IMR-90 (cell line): ENCODE measurements at regions not wholly inside any gene's neighbourhood (a gene's known extent, or its start where the extent isn't known, plus 50 kb on each side); places are given as distances from the start of the nearest gene placed in this dataset.

Experiments used
- ATAC-seq: fragments of 200-7000 bp; cut with Tn5 transposase; 2 replicates; pipeline ENCODE4 v1.9.1; 2020; ENCODE audit warnings: low read depth, mild to moderate bottlenecking, moderate library complexity
- BruUV-seq: library from RNA; stranded (reverse); fragments of 400-500 nt; replicated peaks from 2 replicates; lab custom pipeline; 2021; lab: Mats Ljungman, UMichigan
- CTCF ChIA-PET: fragments of 300-600 bp; formaldehyde crosslinking; extraction: SDS; loops from one replicate; lab custom pipeline; 2021; ENCODE audit warnings: antibody characterized with exemption; lab: Yijun Ruan, JAX
- POLR2A ChIA-PET: fragments of 300-600 bp; sonication (Branson Sonifier 250); formaldehyde crosslinking; loops from one replicate; lab custom pipeline; 2022; ENCODE audit warnings: antibody characterized with exemption; ENCODE audit not compliant: unreplicated experiment; lab: Charles Lee
- DNase-seq: peaks from one replicate; pipeline ENCODE4 v3.0.0; 2013
- H2AFZ ChIP-seq: replicated peaks from 2 replicates; pipeline ENCODE3; 2013; ENCODE audit warnings: low read length, mild to moderate bottlenecking; ENCODE audit not compliant: poor library complexity
- H2AK5ac ChIP-seq: 2 replicates; pipeline ENCODE4 v1.6.1; 2013; ENCODE audit warnings: low read depth, low read length, inconsistent platforms
- H2AK9ac ChIP-seq: replicated peaks from 2 replicates; pipeline ENCODE3; 2013; ENCODE audit warnings: mild to moderate bottlenecking, low read depth, low read length, moderate library complexity; ENCODE audit not compliant: poor library complexity
- H2BK120ac ChIP-seq: 2 replicates; pipeline ENCODE4 v1.6.1; 2013; ENCODE audit warnings: low read depth, low read length, inconsistent platforms
- H2BK15ac ChIP-seq: 3 replicates; pipeline ENCODE4 v1.6.1; 2013; ENCODE audit warnings: low read depth, low read length, inconsistent platforms
- H2BK20ac ChIP-seq: 2 replicates; pipeline ENCODE4 v1.6.1; 2013; ENCODE audit warnings: low read depth, mild to moderate bottlenecking, inconsistent platforms, low read length, moderate library complexity
- H2BK5ac ChIP-seq: 2 replicates; pipeline ENCODE4 v1.6.1; 2013; ENCODE audit warnings: mild to moderate bottlenecking, low read depth, low read length, inconsistent platforms; ENCODE audit not compliant: poor library complexity, severe bottlenecking
- H3K14ac ChIP-seq: replicated peaks from 2 replicates; pipeline ENCODE4 v1.6.1; 2013; ENCODE audit warnings: low read depth, low read length, inconsistent platforms
- H3K18ac ChIP-seq: 2 replicates; pipeline ENCODE4 v1.6.1; 2013; ENCODE audit warnings: low read depth, low read length, control low read depth
- H3K23ac ChIP-seq: 2 replicates; pipeline ENCODE4 v1.6.1; 2013; ENCODE audit warnings: low read depth, low read length, inconsistent platforms
- H3K27ac ChIP-seq: 2 replicates; pipeline ENCODE4 v1.5.1; 2013; ENCODE audit warnings: mild to moderate bottlenecking, control low read depth, low read length; ENCODE audit not compliant: insufficient read depth
- H3K27me3 ChIP-seq: 2 replicates; pipeline ENCODE4 v1.6.1; 2013; ENCODE audit warnings: low read length; ENCODE audit not compliant: control insufficient read depth, insufficient read depth
- H3K36me3 ChIP-seq: 2 replicates; pipeline ENCODE4 v1.6.1; 2013; ENCODE audit warnings: low read length, mixed read lengths; ENCODE audit not compliant: control insufficient read depth, insufficient read depth
- H3K4ac ChIP-seq: 2 replicates; pipeline ENCODE4 v1.6.1; 2013; ENCODE audit warnings: low read depth, low read length, inconsistent platforms
- H3K4me1 ChIP-seq: 2 replicates; pipeline ENCODE4 v1.6.1; 2013; ENCODE audit warnings: low read length, mixed read lengths; ENCODE audit not compliant: control insufficient read depth, insufficient read depth
- H3K4me2 ChIP-seq: 2 replicates; pipeline ENCODE4 v1.6.1; 2013; ENCODE audit warnings: low read depth, mild to moderate bottlenecking, control low read depth, low read length, moderate library complexity
- H3K4me3 ChIP-seq: 2 replicates; pipeline ENCODE4 v1.5.1; 2013; ENCODE audit warnings: low read depth, mild to moderate bottlenecking, control low read depth, low read length, moderate library complexity; ENCODE audit not compliant: insufficient read depth
- H3K56ac ChIP-seq: 2 replicates; pipeline ENCODE4 v1.6.1; 2013; ENCODE audit warnings: low read length, inconsistent platforms; ENCODE audit not compliant: insufficient read depth; ENCODE audit errors: extremely low read depth
- H3K79me1 ChIP-seq, 2 experiments: 2 replicates each; pipeline ENCODE4 v1.6.1; 2013; ENCODE audit warnings: low read length in 2 of 2, inconsistent platforms in 1 of 2, low read depth in 1 of 2
- H3K9ac ChIP-seq: 2 replicates; pipeline ENCODE4 v1.6.1; 2013; ENCODE audit warnings: low read depth, low read length, control low read depth
- H3K9me1 ChIP-seq: 2 replicates; pipeline ENCODE4 v1.6.1; 2013; ENCODE audit warnings: low read length, inconsistent platforms; ENCODE audit not compliant: insufficient read depth
- H3K9me3 ChIP-seq: 2 replicates; pipeline ENCODE4 v1.6.1; 2013; ENCODE audit warnings: low read length; ENCODE audit not compliant: control insufficient read depth, insufficient read depth
- H4K20me1 ChIP-seq: 2 replicates; pipeline ENCODE4 v1.6.1; 2013; ENCODE audit warnings: low read length, inconsistent platforms; ENCODE audit not compliant: insufficient read depth
- H4K5ac ChIP-seq: 2 replicates; pipeline ENCODE4 v1.6.1; 2013; ENCODE audit warnings: mild to moderate bottlenecking, low read depth, low read length, control low read depth
- H4K8ac ChIP-seq, 2 experiments: 2 replicates each; pipeline ENCODE4 v1.6.1; 2013; ENCODE audit warnings: low read depth in 2 of 2, low read length in 2 of 2, control low read depth in 1 of 2, inconsistent platforms in 1 of 2
- H4K91ac ChIP-seq: 2 replicates; pipeline ENCODE4 v1.6.1; 2013; ENCODE audit warnings: low read depth, low read length, inconsistent platforms; ENCODE audit not compliant: insufficient read depth
- BHLHE40 ChIP-seq: fragments of 150-350 bp; IDR thresholded peaks from 2 replicates; pipeline ENCODE4 v1.6.1; 2016; ENCODE audit warnings: mild to moderate bottlenecking, low read depth, low read length
- CEBPB ChIP-seq: IDR thresholded peaks from 2 replicates; pipeline ENCODE4 v1.6.1; 2012; ENCODE audit warnings: low read depth, low read length, improper control_type of control experiment
- CHD1 ChIP-seq: IDR thresholded peaks from 2 replicates; pipeline ENCODE4 v1.6.1; 2012; ENCODE audit warnings: low read depth, low read length, improper control_type of control experiment
- CTCF ChIP-seq: conservative IDR thresholded peaks from 2 replicates; pipeline ENCODE4 v1.5.1; 2012; ENCODE audit warnings: mild to moderate bottlenecking, low read depth, low read length, improper control_type of control experiment
- ELK1 ChIP-seq: fragments of 150-350 bp; IDR thresholded peaks from 2 replicates; pipeline ENCODE4 v1.6.1; 2016; ENCODE audit warnings: low read depth, mild to moderate bottlenecking, low read length, moderate library complexity, borderline replicate concordance
- FOS ChIP-seq: fragments of 150-350 bp; IDR thresholded peaks from 2 replicates; pipeline ENCODE4 v1.6.1; 2016; ENCODE audit warnings: low read depth, low read length
- MAFK ChIP-seq: IDR thresholded peaks from 2 replicates; pipeline ENCODE4 v1.6.1; 2012; ENCODE audit warnings: low read depth, low read length, improper control_type of control experiment
- MAZ ChIP-seq: IDR thresholded peaks from 2 replicates; pipeline ENCODE4 v1.6.1; 2012; ENCODE audit warnings: low read depth, mild to moderate bottlenecking, low read length, improper control_type of control experiment, moderate library complexity, borderline replicate concordance
- MXI1 ChIP-seq: IDR thresholded peaks from 2 replicates; pipeline ENCODE4 v1.6.1; 2012; ENCODE audit warnings: low read depth, mild to moderate bottlenecking, low read length, moderate library complexity, borderline replicate concordance
- NFE2L2 ChIP-seq: fragments of 150-350 bp; IDR thresholded peaks from 2 replicates; pipeline ENCODE4 v1.6.1; 2016; ENCODE audit warnings: low read depth, mild to moderate bottlenecking, low read length
- POLR2A ChIP-seq: IDR thresholded peaks from 2 replicates; pipeline ENCODE4 v1.6.1; 2012; ENCODE audit warnings: mild to moderate bottlenecking, low read depth, low read length
- RAD21 ChIP-seq: IDR thresholded peaks from 2 replicates; pipeline ENCODE4 v1.6.1; 2012; ENCODE audit warnings: low read length, improper control_type of control experiment
- RCOR1 ChIP-seq: IDR thresholded peaks from 2 replicates; pipeline ENCODE4 v1.6.1; 2012; ENCODE audit warnings: mild to moderate bottlenecking, low read length, improper control_type of control experiment; ENCODE audit not compliant: insufficient replicate concordance
- RFX5 ChIP-seq: IDR thresholded peaks from 2 replicates; pipeline ENCODE4 v1.8.0; 2012; ENCODE audit warnings: low read depth, mild to moderate bottlenecking, low read length, moderate library complexity
- SMC3 ChIP-seq: fragments of 150-350 bp; IDR thresholded peaks from 2 replicates; pipeline ENCODE4 v1.6.1; 2016; ENCODE audit warnings: low read depth, mild to moderate bottlenecking, antibody characterized with exemption, low read length, moderate library complexity
- USF2 ChIP-seq: fragments of 150-350 bp; IDR thresholded peaks from 2 replicates; pipeline ENCODE4 v1.6.1; 2017; ENCODE audit warnings: mild to moderate bottlenecking, antibody characterized with exemption, low read length, low read depth
- WGBS, 2 experiments: methylation state at CpG; one replicate each; pipeline versions ENCODE4 v1.1.5 to v1.1.7; 2013; ENCODE audit warnings: missing lambda C conversion rate in 2 of 2; ENCODE audit not compliant: insufficient read length in 1 of 2; ENCODE audit errors: extremely low coverage in 2 of 2; 5-methylcytosine and 5-hydroxymethylcytosine counted together
- dilution Hi-C: fragments of 300-500 bp; cut with HindIII; formaldehyde crosslinking; loops from one replicate; pipeline ENCODE4 v1.14.3; 2018; ENCODE audit warnings: low sequenced_read_pairs; ENCODE audit not compliant: unreplicated experiment
- in situ Hi-C: fragments of 300-500 bp; cut with MboI; formaldehyde crosslinking; loops from 3 replicates; pipeline ENCODE4 v1.14.3; 2019; ENCODE audit warnings: low sequenced_read_pairs, inconsistent platforms, mixed read lengths
- intact Hi-C: fragments of 100-400 bp; cut with micrococcal nuclease; formaldehyde crosslinking; loops from 2 replicates; pipeline ENCODE4 v1.10.0; 2022

GRCh38 chr14:106318700-106319099, 792.3 kb downstream of the TMEM121 start:
- Histone ChIP-seq H3K4ac (no peak overlapping the region), H3K4me1 (no peaks in the 10 kb centered on the region), H3K14ac (no peak overlapping the region), H3K27ac (no peak overlapping the region), H3K56ac (no peak overlapping the region), H3K9me1 (no peaks in the 10 kb centered on the region), H4K91ac (no peak overlapping the region), H3K4me3 (no peak overlapping the region), H3K23ac (no peak overlapping the region), H3K79me1 (no peaks in the 10 kb centered on the region), H2BK15ac (no peak overlapping the region), H3K36me3 (no peaks in the 10 kb centered on the region), H3K18ac (no peak overlapping the region), H3K9ac (no peak overlapping the region), H2AK5ac (no peak overlapping the region), H2AK9ac (no peak overlapping the region), H2BK5ac (no peak overlapping the region), H2BK120ac (no peak overlapping the region), H3K9me3 (peaks cover 39% of the 10 kb centered on the region), H4K8ac (no peak overlapping the region), H3K27me3 (no peaks in the 10 kb centered on the region), H2AFZ (no peak overlapping the region), H2BK20ac (no peak overlapping the region), H4K20me1 (no peaks in the 10 kb centered on the region), H3K4me2 (no peak overlapping the region), H4K5ac (no peak overlapping the region)
- POLR2A ChIA-PET = no interaction called here
- in situ Hi-C loops = no loop called here
- ATAC-seq (no peak), DNase-seq (no peak)
- CTCF ChIA-PET = no interaction called here
- WGBS, 2 experiments = no CpG with 5 or more reads among the region's 3 CpGs
- intact Hi-C loops = no loop called here
- BruUV-seq = no TSS peak
- no peak for TF ChIP-seq MAZ
- TF ChIP-seq MAFK = no peak
- no peak for TF ChIP-seq USF2
- no peak for TF ChIP-seq RFX5
- no peak for TF ChIP-seq POLR2A
- no peak for TF ChIP-seq NFE2L2
- TF ChIP-seq RCOR1 = no peak
- TF ChIP-seq CHD1 = no peak
- TF ChIP-seq CTCF = no peak
- TF ChIP-seq FOS = no peak
- no peak for TF ChIP-seq RAD21
- TF ChIP-seq CEBPB = no peak
- no peak for TF ChIP-seq SMC3
- TF ChIP-seq BHLHE40 = no peak
- no peak for TF ChIP-seq MXI1
- TF ChIP-seq ELK1 = no peak
- dilution Hi-C loops = no loop called here
